HUES48 (cell line): ENCODE measurements at regions not wholly inside any gene's neighbourhood (a gene's known extent, or its start where the extent isn't known, plus 50 kb on each side); places are given as distances from the start of the nearest gene placed in this dataset.
"Not testable (repeated sequence)": the region's sequence is repeated elsewhere in the genome, so short reads cannot be mapped to it uniquely, and the experiment has no call there.

Source experiments
- H3K27ac ChIP-seq: one replicate; pipeline ENCODE4 v1.7.0; 2013; ENCODE audit warnings: low read depth, low read length, inconsistent platforms
- H3K27me3 ChIP-seq: 2 replicates; pipeline ENCODE4 v1.6.1; 2013; ENCODE audit warnings: mild to moderate bottlenecking, low read length; ENCODE audit not compliant: control insufficient read depth, insufficient read depth
- H3K36me3 ChIP-seq: 2 replicates; pipeline ENCODE4 v1.6.1; 2013; ENCODE audit warnings: low read length; ENCODE audit not compliant: control insufficient read depth, insufficient read depth
- H3K4me1 ChIP-seq: 2 replicates; pipeline ENCODE4 v1.6.1; 2013; ENCODE audit warnings: mild to moderate bottlenecking, low read length; ENCODE audit not compliant: control insufficient read depth, insufficient read depth
- H3K4me3 ChIP-seq: 2 replicates; pipeline ENCODE4 v1.5.1; 2013; ENCODE audit warnings: mild to moderate bottlenecking, low read depth, low read length
- H3K9ac ChIP-seq: 2 replicates; pipeline ENCODE4 v1.6.1; 2013; ENCODE audit warnings: mild to moderate bottlenecking, low read depth, low read length, moderate library complexity
- H3K9me3 ChIP-seq: 2 replicates; pipeline ENCODE4 v1.6.1; 2013; ENCODE audit warnings: low read length; ENCODE audit not compliant: control insufficient read depth, insufficient read depth

- H3K36me3 ChIP-seq, H3K27ac ChIP-seq, H3K9ac ChIP-seq, H3K4me3 ChIP-seq, H3K9me3 ChIP-seq, H3K27me3 ChIP-seq: not testable (repeated sequence)
- peaks cover 10% of the 10 kb centered on the region; the same call in 1 of the 2 replicates for H3K4me1 ChIP-seq
Observed at GRCh38 chr16:29284159-29284558, 122.4 kb downstream of the NPIPB11 start.

- H3K9ac ChIP-seq, H3K4me3 ChIP-seq, H3K4me1 ChIP-seq, H3K36me3 ChIP-seq, H3K9me3 ChIP-seq, H3K27ac ChIP-seq, H3K27me3 ChIP-seq: not testable (repeated sequence)
Observed at GRCh38 chr16:29278097-29278871, 128.2 kb downstream of the NPIPB11 start.

GRCh38 chr16:29276446-29276845 is 130.1 kb downstream of the NPIPB11 start:
- H3K9ac ChIP-seq, H3K27ac ChIP-seq, H3K36me3 ChIP-seq, H3K4me1 ChIP-seq, H3K9me3 ChIP-seq, H3K27me3 ChIP-seq, H3K4me3 ChIP-seq: not testable (repeated sequence)

GRCh38 chr16:29274055-29275035 is 132.2 kb downstream of the NPIPB11 start:
- not testable (repeated sequence) for H3K27ac ChIP-seq, H3K4me1 ChIP-seq

GRCh38 chr16:29273298-29274054 is 133.0 kb downstream of the NPIPB11 start:
- not testable (repeated sequence) for H3K27me3 ChIP-seq, H3K4me3 ChIP-seq, H3K9ac ChIP-seq, H3K27ac ChIP-seq, H3K36me3 ChIP-seq, H3K4me1 ChIP-seq, H3K9me3 ChIP-seq

More at GRCh38 chr16:29274055-29275035, 132.2 kb downstream of the NPIPB11 start:
- H3K9me3 ChIP-seq, H3K9ac ChIP-seq, H3K36me3 ChIP-seq, H3K27me3 ChIP-seq, H3K4me3 ChIP-seq: not testable (repeated sequence)

- H3K36me3 ChIP-seq, H3K27me3 ChIP-seq, H3K27ac ChIP-seq, H3K9ac ChIP-seq, H3K4me1 ChIP-seq, H3K4me3 ChIP-seq, H3K9me3 ChIP-seq: not testable (repeated sequence)
Observed at GRCh38 chr16:29271721-29272675, 134.5 kb downstream of the NPIPB11 start.

GRCh38 chr16:29270923-29271322 is 135.6 kb downstream of the NPIPB11 start:
- H3K9ac ChIP-seq, H3K4me3 ChIP-seq, H3K9me3 ChIP-seq, H3K36me3 ChIP-seq, H3K4me1 ChIP-seq, H3K27ac ChIP-seq, H3K27me3 ChIP-seq: not testable (repeated sequence)

GRCh38 chr16:29270033-29270432 is 136.5 kb downstream of the NPIPB11 start:
- H3K4me1 ChIP-seq, H3K4me3 ChIP-seq, H3K27ac ChIP-seq, H3K27me3 ChIP-seq, H3K36me3 ChIP-seq, H3K9me3 ChIP-seq, H3K9ac ChIP-seq: not testable (repeated sequence)

GRCh38 chr16:29269192-29269811 is 137.2 kb downstream of the NPIPB11 start:
- H3K27ac ChIP-seq: peak overlapping the region; percentile 28
- not testable (repeated sequence) for H3K4me1 ChIP-seq, H3K27me3 ChIP-seq, H3K9me3 ChIP-seq, H3K36me3 ChIP-seq, H3K9ac ChIP-seq, H3K4me3 ChIP-seq

GRCh38 chr16:29268785-29269191 is 137.7 kb downstream of the NPIPB11 start:
- H3K4me1 ChIP-seq, H3K9me3 ChIP-seq, H3K27ac ChIP-seq, H3K36me3 ChIP-seq, H3K9ac ChIP-seq, H3K4me3 ChIP-seq, H3K27me3 ChIP-seq: not testable (repeated sequence)
